ENCODE measurements at regions not wholly inside any gene's neighbourhood (a gene's known extent, or its start where the extent isn't known, plus 50 kb on each side); places are given as distances from the start of the nearest gene placed in this dataset.

GRCh38 chr18:78601349-78601748 is 378.3 kb upstream of the SALL3 start:
- TF ChIP-seq POLR2A (IDR thresholded peaks at IDR 0.05) = no peak
- no peak for TF ChIP-seq CTCF (IDR thresholded peaks at IDR 0.05)
